Progenitor cell of endocrine pancreas (in vitro differentiated cells): ENCODE measurements at regions not wholly inside any gene's neighbourhood (a gene's known extent, or its start where the extent isn't known, plus 50 kb on each side); places are given as distances from the start of the nearest gene placed in this dataset.

Source experiments
- DNase-seq: peaks from one replicate; pipeline ENCODE4 v3.0.0; 2021; ENCODE audit warnings: low spot score; ENCODE audit not compliant: unreplicated experiment
- H3K27ac Mint-ChIP-seq: 2 replicates; pipeline ENCODE4 v1.8.0; 2021; ENCODE audit warnings: mild to moderate bottlenecking, moderate library complexity, mixed read lengths
- H3K27me3 Mint-ChIP-seq: 2 replicates; pipeline ENCODE4 v1.8.0; 2021; ENCODE audit warnings: mixed read lengths
- H3K36me3 Mint-ChIP-seq: 2 replicates; pipeline ENCODE4 v1.8.0; 2022; ENCODE audit warnings: mixed read lengths; ENCODE audit not compliant: insufficient read depth
- H3K4me1 Mint-ChIP-seq: 2 replicates; pipeline ENCODE4 v1.8.0; 2021; ENCODE audit warnings: low read depth, mixed read lengths
- H3K4me3 Mint-ChIP-seq: 2 replicates; pipeline ENCODE4 v1.8.0; 2021; ENCODE audit warnings: low read depth, mild to moderate bottlenecking, moderate library complexity, mixed read lengths
- H3K9me3 Mint-ChIP-seq: 2 replicates; pipeline ENCODE4 v1.8.0; 2021; ENCODE audit warnings: low read depth, mixed read lengths
- TF ChIP-seq, protein P1 (sequence below): fragments of 200-600 bp; sonication (generic); IDR thresholded peaks from one replicate; pipeline ENCODE4 v1.5.0; 2021; ENCODE audit warnings: antibody characterized with exemption, mild to moderate bottlenecking; ENCODE audit not compliant: unreplicated experiment

DNA sequence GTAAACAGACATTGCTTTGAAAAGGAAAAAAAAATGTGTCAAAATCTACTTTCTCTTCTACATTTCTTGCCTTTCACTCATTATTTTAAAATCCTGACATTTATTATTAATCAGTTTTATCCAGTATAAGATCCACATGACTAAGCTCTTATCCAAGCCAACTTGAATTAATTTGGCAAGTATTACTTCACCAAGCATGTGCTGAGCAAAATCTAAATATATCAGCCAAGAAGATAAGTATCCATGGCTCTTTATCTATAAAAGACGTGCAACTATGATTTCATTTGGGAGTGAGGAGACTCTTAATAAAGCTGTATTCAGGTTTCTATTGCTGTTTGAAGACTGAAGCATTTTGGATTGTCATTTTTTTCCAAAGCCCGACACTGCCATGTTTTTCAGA, 221.3 kb downstream of the TRIM36 start:
- H3K4me1 Mint-ChIP-seq, result no peaks in the 10 kb centered on the region
- TF ChIP-seq, protein P1, sequence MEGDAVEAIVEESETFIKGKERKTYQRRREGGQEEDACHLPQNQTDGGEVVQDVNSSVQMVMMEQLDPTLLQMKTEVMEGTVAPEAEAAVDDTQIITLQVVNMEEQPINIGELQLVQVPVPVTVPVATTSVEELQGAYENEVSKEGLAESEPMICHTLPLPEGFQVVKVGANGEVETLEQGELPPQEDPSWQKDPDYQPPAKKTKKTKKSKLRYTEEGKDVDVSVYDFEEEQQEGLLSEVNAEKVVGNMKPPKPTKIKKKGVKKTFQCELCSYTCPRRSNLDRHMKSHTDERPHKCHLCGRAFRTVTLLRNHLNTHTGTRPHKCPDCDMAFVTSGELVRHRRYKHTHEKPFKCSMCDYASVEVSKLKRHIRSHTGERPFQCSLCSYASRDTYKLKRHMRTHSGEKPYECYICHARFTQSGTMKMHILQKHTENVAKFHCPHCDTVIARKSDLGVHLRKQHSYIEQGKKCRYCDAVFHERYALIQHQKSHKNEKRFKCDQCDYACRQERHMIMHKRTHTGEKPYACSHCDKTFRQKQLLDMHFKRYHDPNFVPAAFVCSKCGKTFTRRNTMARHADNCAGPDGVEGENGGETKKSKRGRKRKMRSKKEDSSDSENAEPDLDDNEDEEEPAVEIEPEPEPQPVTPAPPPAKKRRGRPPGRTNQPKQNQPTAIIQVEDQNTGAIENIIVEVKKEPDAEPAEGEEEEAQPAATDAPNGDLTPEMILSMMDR, result no peak
- H3K36me3 Mint-ChIP-seq, result no peaks in the 10 kb centered on the region
- no peak for DNase-seq
- H3K4me3 Mint-ChIP-seq, result no peak overlapping the region
- H3K9me3 Mint-ChIP-seq, result no peaks in the 10 kb centered on the region
- H3K27me3 Mint-ChIP-seq, result no peaks in the 10 kb centered on the region
- no peak overlapping the region for H3K27ac Mint-ChIP-seq

DNA sequence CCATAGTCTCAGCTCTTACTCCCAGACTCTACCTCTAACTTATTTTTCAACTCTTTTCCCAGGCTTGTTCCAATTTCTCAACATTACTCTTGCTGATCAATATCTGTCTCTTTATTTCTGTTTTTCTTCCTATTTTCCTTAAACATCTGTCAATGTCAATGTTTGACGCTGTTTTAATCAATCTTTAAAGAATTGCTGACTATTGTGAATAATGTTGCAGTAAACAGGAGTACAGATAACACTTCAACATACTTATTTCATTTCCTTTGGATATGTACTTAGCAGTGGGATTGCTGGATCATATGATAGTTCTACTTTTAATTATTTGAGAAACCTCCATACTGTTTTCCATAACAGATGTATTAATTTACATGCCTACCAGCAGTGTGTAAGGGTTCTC, 229.0 kb downstream of the TRIM36 start:
- DNase-seq, result no peak
- peaks cover 41% of the 10 kb centered on the region for H3K9me3 Mint-ChIP-seq
- TF ChIP-seq, protein P1, result no peak
- H3K36me3 Mint-ChIP-seq, result no peaks in the 10 kb centered on the region
- H3K27me3 Mint-ChIP-seq, result no peaks in the 10 kb centered on the region
- no peak overlapping the region for H3K4me3 Mint-ChIP-seq
- H3K4me1 Mint-ChIP-seq, result no peaks in the 10 kb centered on the region
- H3K27ac Mint-ChIP-seq, result no peak overlapping the region

DNA sequence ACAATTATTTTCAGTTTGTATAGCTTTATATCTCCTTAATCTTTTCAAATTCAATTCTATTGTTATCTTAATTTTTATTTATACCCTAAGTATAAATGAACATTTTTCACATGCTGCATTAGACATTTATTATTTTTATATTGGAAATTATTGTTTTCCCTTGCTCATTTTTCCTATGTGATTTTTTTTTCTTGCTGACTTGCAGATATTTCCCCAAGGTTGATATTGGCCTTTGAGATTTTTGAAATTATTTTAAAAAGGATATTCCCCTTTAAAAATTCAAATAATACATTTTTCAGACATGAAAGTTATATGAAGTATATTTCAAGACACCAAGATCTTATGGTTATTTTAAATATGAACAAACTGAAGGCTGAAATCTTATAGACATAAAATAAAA, 234.2 kb downstream of the TRIM36 start:
- Mint-ChIP-seq H3K36me3 (no peaks in the 10 kb centered on the region), H3K4me3 (no peak overlapping the region), H3K4me1 (no peaks in the 10 kb centered on the region), H3K9me3 (peaks cover 22% of the 10 kb centered on the region), H3K27me3 (no peaks in the 10 kb centered on the region), H3K27ac (no peak overlapping the region)
- TF ChIP-seq, protein P1, result no peak
- DNase-seq, result no peak

DNA sequence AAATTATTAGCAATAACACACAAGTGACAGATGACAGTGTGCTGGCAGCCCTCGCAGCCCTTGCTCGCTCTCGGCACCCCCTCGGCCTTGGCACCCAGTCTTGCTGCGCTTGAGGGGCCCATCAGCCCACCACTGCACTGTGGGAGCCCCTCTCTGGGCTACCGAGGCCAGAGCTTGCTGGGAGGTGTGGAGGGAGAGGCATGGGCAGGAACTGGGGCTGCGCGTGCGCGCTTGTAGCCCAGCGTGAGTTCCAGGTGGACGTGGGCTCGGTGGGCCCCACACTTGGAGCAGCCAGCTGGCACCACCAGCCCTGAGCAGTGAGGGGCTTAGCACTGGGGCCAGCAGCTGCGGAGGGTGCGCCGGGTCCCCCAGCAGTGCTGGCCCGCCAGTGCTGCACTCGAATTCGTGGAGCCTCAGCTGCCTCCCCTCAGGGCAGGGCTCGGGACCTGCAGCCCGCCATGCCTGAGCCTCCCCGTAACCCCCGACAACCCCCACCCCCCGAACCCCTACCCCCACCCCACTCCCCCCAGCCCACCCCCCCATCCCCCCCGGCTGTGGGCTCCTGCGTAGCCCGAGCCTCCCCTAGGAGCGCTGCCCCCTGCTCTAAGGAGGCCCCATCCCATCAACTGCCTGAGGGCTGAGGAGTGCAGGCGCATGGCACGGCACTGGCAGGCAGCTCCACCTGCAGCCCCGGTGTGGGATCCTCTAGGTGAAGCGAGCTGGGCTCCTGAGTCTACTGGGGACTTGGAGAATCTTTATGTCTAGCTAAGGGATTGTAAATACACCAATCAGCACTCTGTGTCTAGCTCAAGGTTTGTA, 240.9 kb downstream of the TRIM36 start:
- H3K9me3 Mint-ChIP-seq, result peaks cover 8% of the 10 kb centered on the region
- H3K36me3 Mint-ChIP-seq, result no peaks in the 10 kb centered on the region
- DNase-seq, result no peak
- H3K27ac Mint-ChIP-seq, result no peak overlapping the region
- H3K4me3 Mint-ChIP-seq, result no peak overlapping the region
- no peaks in the 10 kb centered on the region for H3K27me3 Mint-ChIP-seq
- no peaks in the 10 kb centered on the region for H3K4me1 Mint-ChIP-seq
- TF ChIP-seq, protein P1, result no peak

DNA sequence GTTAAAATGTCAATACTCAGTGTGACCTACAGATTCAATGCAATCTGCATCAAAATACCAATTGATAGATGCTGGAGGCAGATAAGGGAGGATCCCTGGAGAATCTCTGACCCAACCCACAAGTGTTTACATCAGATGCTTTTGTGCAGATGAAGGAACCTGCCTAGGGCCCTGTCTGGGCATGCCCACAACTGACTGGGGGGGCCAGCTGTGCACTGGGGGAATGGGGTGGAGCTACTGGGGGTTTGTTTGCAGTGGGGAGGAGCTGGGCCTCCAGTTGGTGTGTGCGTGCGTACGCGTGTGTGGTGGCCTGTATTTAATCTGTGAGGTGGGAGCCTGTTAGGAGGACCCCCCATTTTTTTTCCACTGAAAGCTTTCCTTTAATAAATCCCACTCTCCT, 244.9 kb downstream of the TRIM36 start:
- Mint-ChIP-seq H3K27me3 (no peaks in the 10 kb centered on the region), H3K27ac (no peak overlapping the region), H3K4me3 (no peak overlapping the region), H3K9me3 (peaks cover 8% of the 10 kb centered on the region), H3K4me1 (no peaks in the 10 kb centered on the region), H3K36me3 (no peaks in the 10 kb centered on the region)
- TF ChIP-seq, protein P1, result no peak
- DNase-seq, result no peak
